ENCODE measurements at regions not wholly inside any gene's neighbourhood (a gene's known extent, or its start where the extent isn't known, plus 50 kb on each side); places are given as distances from the start of the nearest gene placed in this dataset.

GRCh38 chrX:112896051-112896450 is 55.4 kb upstream of the AMOT start:
- no peak for TF ChIP-seq CTCF (IDR thresholded peaks at IDR 0.05; ENCODE audit: borderline replicate concordance, insufficient read depth, low read depth, low read length)
- H3K4me3 ChIP-seq (ENCODE audit: low read depth, low read length), result no peak overlapping the region

Measured in GM12875 (cell line).